NCI-H1105 (cell line): ENCODE measurements at regions not wholly inside any gene's neighbourhood (a gene's known extent, or its start where the extent isn't known, plus 50 kb on each side); places are given as distances from the start of the nearest gene placed in this dataset.

Experiments used
- DNase-seq: peaks from one replicate; lab custom pipeline; 2025; lab: John Stamatoyannopoulos, UW

DNA sequence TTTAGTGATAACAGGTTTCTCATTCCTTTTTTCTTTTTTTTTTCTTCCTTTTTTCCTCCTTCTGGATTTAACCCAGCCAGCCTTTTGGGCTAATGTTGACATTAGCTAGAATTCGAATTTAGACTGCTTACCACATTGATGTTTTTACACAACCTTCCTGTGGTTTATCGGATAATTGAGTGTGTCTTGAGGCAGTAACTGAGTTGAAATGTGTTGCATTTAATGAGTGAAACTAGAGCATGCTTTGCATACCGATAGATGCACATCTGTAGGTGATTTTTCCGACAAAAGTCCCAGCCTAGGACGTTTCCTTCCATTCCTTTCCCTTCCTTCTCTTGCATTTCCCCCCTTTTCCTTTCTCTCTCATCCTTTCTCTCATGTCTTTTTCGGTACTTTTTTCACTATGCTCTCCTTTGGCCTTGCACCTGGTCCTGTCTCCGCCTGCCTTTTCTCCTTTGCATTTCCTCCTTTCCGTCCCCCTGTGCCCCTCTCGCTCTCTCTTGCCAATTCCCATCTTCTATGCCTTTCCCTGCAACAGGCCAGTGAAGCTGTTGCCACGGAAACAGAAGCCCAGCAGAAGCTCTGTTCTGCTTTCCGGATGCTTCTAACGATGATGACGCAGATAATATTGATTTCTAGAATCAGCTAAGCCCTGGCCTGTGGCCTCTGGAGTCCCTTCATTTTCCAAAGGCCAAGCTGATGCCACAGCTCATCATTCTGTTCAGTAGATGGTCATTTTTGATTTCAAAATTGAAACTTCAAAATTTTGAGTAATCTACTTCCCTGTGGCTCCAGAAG is 76.1 kb downstream of the SLC25A47 start:
- DNase-seq: no peak

DNA sequence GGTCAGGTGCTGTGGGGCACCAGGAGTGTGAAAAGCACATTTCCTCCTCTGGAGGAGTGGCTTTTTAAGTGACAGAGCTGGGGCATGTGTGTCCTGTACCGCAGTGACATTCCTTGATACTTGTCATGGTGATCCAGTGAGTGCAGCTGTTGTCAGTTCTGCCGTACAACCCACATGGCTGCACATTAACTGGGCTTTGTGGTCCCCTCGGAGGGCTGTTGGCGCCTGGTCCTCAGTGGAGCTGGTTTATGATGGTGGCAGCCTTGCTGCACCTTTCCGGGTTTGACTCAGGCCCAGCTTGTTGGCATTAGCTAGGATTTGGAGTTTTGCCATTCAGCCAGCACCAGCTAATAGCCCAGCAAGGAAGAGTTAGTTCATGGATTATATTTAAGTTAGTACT is 77.0 kb downstream of the SLC25A47 start:
- no peak for DNase-seq

- no peak for DNase-seq
Observed at GRCh38 chr14:100401031-100401692, 78.0 kb downstream of the SLC25A47 start.

GRCh38 chr14:100401792-100402191 is 78.7 kb downstream of the SLC25A47 start:
- no peak for DNase-seq

- DNase-seq: peak; percentile 42
Observed at GRCh38 chr14:100402631-100403030, 79.5 kb downstream of the SLC25A47 start.

DNA sequence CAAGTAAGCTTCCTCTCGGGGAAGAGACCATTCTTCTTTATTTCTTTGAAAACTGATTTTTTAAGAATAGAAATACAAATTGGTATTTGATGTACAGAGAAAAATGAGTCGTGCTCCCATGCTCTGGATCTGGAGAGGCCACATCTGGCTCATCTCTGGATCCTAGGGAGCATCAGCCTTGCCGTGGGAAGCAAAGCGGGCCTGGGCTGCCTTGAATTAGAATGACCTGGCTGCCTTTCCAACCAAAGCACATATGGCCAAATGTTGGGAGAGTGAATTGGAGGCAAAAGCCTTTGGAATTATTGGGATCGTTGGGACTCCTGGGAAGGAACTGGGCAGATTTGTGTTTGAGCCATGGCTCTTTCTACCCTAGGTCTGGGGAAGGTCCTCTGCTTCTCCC is 80.0 kb downstream of the SLC25A47 start:
- DNase-seq: no peak

DNA sequence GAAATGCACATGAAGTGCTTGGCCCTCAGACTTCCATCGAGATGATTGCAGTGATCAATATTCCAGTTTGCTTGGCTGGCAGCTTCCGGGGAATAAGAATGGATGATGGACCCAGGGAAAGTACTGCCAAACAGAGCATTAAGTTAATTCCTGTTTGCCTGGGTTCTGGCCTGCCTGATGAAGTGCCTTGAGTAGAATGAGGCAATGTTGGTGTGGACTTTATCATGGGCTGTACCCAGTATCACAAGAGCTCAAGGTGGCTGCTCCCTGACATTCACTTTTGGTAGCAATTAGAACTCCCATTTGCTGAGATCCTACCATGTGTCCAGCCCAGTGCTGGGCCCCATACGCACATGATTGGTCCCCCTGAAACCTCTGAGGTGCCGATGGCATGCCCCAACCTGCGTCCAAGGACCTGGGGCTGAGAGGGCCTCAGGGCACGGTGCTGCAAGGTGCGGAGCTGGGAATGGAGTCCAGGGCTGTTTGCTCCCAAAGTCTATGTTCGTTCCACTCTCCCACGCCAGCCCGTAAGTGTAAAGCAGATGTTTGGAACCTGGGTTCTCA is 80.7 kb downstream of the SLC25A47 start:
- no peak for DNase-seq

- DNase-seq: no peak
Observed at GRCh38 chr14:100404419-100404818, 81.3 kb downstream of the SLC25A47 start.

DNA sequence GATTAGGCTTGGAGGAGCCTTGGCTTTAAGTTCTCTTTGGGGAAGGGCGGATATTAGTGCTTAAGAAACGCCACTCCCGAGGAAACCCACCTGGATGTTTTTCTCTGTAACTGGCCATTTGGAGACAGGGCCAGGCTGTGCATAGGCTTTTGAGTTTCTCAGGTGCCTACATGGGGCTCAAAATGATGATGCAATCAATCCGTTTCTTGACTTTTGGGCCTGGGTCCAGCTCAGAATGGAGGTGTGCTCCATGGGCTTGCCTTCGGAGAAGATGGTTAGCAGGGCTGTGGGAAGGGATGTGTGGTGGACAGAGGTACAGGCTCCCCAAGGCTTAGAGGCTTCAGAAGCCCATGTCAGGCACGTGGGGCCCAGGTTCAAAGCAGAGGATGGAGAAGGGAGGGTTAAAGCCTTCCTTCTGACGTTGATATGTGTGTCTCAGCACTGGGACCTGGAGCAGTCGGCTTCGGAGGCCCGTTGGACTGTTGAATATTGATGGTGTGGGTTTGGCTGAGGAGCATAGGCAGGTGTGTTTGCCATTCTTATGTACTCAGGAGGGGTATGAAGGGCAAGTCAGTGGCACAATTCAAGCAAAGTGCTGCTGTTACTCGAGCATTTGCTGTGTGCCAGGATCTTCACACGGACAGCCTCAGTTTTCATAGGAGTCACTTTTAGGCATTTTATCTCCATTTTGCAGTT is 82.8 kb downstream of the SLC25A47 start:
- no peak for DNase-seq

GRCh38 chr14:100406505-100407131 is 83.5 kb downstream of the SLC25A47 start:
- no peak for DNase-seq

DNA sequence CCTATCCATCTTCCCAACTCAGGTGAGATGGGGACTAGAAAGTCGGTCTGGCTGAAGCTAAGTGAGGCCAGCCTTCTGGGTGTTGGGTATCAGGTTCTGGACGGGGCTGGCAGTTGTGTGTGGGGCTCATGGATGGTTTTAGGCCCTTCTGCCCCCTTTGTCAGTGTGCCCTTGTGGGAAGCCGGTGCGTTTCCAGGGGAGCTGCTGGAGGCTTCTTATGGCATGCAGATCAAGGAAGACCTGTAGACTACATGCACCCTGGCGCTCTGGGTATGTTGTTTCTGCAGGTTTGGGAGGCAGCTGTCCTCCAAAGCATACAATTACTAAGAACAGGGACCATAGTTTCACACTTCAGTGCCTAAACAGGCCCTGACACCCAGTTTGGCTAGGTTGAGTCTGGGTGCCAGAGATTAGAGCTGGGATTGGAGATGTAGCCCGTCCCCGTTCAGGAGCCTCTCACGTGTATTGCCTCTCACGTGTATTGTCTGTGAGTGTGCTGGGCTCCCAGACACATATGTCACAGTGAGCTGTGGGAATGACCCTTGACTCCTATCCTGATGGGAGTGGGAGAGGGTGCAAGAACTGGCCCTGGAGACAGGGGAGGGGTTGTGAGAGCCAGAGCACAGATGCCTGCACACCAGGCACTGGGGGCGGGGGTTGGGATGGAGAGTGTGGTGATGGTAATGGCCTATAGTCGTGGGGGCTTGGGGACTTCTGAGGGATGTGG is 84.4 kb downstream of the SLC25A47 start:
- no peak for DNase-seq

GRCh38 chr14:100408350-100409002 is 85.3 kb downstream of the SLC25A47 start:
- DNase-seq: no peak

DNA sequence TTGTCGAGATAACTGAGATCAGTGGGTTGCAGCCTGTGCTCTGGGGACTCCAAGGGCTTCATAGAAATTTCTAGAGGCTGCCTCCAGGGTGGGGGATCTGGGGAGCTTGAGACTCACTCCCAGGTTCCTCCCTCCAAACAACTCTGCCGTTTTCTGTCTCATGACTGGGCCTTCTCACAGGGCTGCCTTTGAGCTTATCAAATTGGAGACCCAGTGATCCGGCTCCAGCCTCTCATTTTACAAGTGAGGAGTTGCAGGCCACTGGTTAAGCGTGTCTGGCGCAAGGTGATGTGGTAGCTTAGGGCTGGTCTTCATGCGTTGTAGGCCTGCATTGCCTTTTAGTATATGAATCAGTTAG is 85.8 kb downstream of the SLC25A47 start:
- DNase-seq: no peak

- no peak for DNase-seq
Observed at GRCh38 chr14:100409651-100410050, 86.5 kb downstream of the SLC25A47 start.

DNA sequence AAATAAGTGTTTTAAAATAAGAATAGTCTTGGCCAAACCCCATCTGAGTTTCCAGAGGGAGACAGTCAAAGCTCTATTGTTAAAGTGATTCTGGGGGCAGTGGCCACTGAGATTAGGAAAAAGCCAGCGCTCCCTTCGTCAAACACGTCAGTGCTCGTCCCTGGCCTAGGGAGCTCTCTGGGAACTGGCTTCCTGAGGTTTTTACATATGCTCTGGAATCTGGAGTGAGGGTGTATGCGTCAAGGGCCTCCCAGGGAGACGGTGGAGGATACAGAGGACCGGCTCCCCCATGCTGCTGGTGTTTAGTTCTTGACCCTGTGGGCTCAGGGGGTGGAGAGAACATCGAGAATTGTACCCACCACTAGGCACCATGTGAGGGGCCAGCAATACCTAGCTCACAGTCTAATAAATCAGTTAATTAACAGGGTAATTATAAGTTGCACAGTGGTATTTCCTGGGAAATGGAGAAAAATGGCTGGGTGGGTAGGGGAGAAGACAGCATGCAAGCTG is 87.0 kb downstream of the SLC25A47 start:
- no peak for DNase-seq

DNA sequence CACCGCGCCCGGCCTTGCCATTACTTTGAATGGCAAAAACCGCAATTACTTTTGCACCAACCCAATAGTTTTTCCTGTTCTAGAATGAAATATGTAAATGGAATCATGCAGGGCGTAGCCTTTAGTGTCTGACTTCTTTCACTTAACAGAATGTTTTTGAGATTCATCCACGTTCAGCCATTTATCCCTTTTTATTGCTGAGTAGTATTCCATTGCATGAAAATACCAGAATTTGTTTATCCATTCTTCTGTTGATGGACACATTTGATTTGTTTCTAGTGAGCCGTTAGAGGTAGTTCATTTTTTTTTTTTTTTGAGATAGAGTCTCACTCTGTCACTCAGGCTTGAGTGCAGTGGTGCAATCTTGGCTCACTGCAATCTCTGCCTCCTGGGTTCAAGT is 90.6 kb downstream of the SLC25A47 start:
- DNase-seq: no peak

GRCh38 chr14:100415226-100415625 is 92.1 kb downstream of the SLC25A47 start:
- no peak for DNase-seq

DNA sequence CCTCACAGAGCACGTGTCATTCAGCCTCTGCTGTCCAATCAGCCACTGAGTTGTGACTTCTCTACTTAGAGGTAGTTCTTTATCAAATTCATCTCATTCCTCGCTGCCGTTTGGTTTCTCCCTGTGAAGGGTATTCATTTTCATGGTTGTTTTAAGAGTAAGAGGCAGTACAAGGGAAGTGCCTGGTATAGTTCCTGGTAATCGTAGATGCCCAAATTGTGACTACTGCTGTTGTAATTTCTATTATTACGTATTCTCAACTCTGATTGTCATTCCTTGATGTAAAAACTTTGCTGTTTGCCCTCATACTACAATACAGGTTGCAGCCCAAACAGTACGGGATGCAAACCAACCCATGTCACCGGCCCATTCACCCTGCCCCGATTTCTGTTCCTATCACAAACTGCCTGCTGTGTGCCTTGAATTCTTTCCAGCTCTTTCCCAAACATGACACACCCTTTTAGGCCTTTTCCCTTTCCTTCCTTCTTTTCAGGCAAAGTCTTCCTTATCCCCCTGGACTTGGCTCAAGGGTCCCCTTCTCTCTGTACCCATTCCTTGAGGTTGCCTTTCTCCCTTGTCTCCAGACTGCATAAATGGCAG is 93.0 kb downstream of the SLC25A47 start:
- no peak for DNase-seq

DNA sequence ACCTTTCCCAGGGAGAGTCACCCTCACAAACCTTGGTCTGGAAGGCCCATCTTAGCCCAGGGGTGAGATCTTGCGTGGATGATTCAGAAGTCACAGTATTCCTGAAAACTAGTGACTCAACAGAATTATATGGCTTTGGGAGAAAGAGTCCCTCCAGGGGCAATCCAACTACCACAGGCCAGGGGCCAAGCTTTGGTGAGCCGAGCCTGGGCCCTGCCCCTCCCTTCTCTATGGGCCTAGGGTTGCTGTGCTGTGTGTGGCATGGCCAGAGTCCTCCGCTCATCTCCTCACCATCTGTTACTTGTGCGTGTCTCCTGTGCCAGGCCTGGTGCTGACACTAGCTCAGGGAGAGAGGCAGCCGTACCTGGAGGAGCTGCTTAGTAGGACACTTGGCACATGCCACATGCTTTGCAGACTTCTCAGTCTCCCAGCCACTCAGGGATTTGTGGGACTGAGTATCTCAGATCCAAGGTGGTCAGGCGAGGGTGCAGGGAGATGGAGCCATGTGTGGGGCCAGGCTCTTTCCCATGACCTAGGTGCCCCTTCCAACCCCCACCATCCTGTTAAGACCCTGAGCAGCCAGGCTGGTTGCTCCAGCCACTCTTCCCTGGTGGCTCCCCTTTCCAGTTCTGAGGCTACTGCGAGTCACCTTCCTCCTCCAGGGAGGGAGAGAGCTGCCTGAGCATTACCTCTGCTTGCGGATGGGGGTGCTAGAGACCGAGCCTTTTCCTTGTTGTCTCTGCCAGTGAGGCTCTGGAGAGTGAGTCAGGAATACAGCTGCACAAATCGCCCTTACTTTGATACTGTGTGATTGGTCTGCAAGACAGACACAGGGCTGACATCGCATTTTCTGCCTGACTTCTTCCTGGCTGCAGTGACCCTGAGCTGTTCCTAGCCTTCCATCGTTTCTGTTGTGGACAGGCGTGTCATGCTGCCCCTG is 94.1 kb downstream of the SLC25A47 start:
- DNase-seq: no peak
